ENCODE measurements at regions not wholly inside any gene's neighbourhood (a gene's known extent, or its start where the extent isn't known, plus 50 kb on each side); places are given as distances from the start of the nearest gene placed in this dataset.

GRCh38 chr21:38948377-38949069 lies 142.8 kb downstream of the ETS2 start:
- H3K36me3 ChIP-seq (ENCODE audit: control insufficient read depth in 4 of 4, insufficient read depth in 3 of 4, low read depth in 1 of 4, low read length in 3 of 4), result no peaks in the 10 kb centered on the region

More at GRCh38 chr21:38948377-38949069, 142.8 kb downstream of the ETS2 start:
- 52% methylated on average over 4 of the region's 4 CpGs for WGBS
- H3K9ac ChIP-seq (ENCODE audit: low read depth in 1 of 2, low read length in 2 of 2), result no peak overlapping the region
- H3K27ac ChIP-seq (ENCODE audit: low read depth in 1 of 2, low read length in 2 of 2), result no peak overlapping the region
- H3K27me3 ChIP-seq (ENCODE audit: control insufficient read depth in 4 of 4, insufficient read depth in 4 of 4, low read length in 3 of 4), result no peaks in the 10 kb centered on the region
- no peak for DNase-seq (ENCODE audit: low spot score)
- no peak overlapping the region for H3K4me3 ChIP-seq (ENCODE audit: low read depth in 1 of 3, low read length in 3 of 3)
- no peaks in the 10 kb centered on the region for H3K4me1 ChIP-seq (ENCODE audit: control insufficient read depth in 4 of 4, insufficient read depth in 4 of 4, low read length in 3 of 4)
- no peak for TF ChIP-seq JUND (IDR thresholded peaks at IDR 0.05)
- TF ChIP-seq EGR1 (IDR thresholded peaks at IDR 0.05; ENCODE audit: low read depth in 2 of 2), result no peak
- TF ChIP-seq FOXA1 (IDR thresholded peaks at IDR 0.05), result no peak
- TF ChIP-seq RXRA (IDR thresholded peaks at IDR 0.05), result no peak
- no peak for TF ChIP-seq NR2F2 (IDR thresholded peaks at IDR 0.05)
- no peak for TF ChIP-seq MAX (IDR thresholded peaks at IDR 0.05)
- TF ChIP-seq SP1 (IDR thresholded peaks at IDR 0.05), result no peak
- no peak for TF ChIP-seq REST (IDR thresholded peaks at IDR 0.05)
- no peak for TF ChIP-seq HNF4A (conservative IDR thresholded peaks at IDR 0.05)
- no peak for TF ChIP-seq YY1 (IDR thresholded peaks at IDR 0.05)
- TF ChIP-seq CTCF (IDR thresholded peaks at IDR 0.05; ENCODE audit: low read depth, low read length, missing input control), result no peak
- no peak for TF ChIP-seq HNF4G (IDR thresholded peaks at IDR 0.05)
- no peak for TF ChIP-seq GABPA (IDR thresholded peaks at IDR 0.05 in 1 of 2, conservative IDR thresholded peaks at IDR 0.05 in 1 of 2)
- no peak for TF ChIP-seq TAF1 (conservative IDR thresholded peaks at IDR 0.05)
- no peak for TF ChIP-seq FOXA2 (IDR thresholded peaks at IDR 0.05)
- TF ChIP-seq ATF3 (IDR thresholded peaks at IDR 0.05), result no peak
- TF ChIP-seq ZBTB33 (IDR thresholded peaks at IDR 0.05), result no peak
- H3K9me3 ChIP-seq (ENCODE audit: control insufficient read depth in 4 of 4, low read length in 3 of 4), result no peaks in the 10 kb centered on the region
